Tibial nerve (tissue), 4 donors: ENCODE measurements at regions not wholly inside any gene's neighbourhood (a gene's known extent, or its start where the extent isn't known, plus 50 kb on each side); places are given as distances from the start of the nearest gene placed in this dataset.

ENCODE experiments used
- DNase-seq, 2 donors: peaks; one replicate each; pipeline ENCODE4 v3.0.0-alpha.2; 2019; ENCODE audit warnings: low spot score in 2 of 2
- H3K27ac ChIP-seq, 4 donors: fragments of 200-600 bp; sonication (generic) in 3 of 4; one replicate each; pipeline ENCODE4 v1.5.1; 2017 to 2019; ENCODE audit warnings: mild to moderate bottlenecking in 1 of 4
- H3K27me3 ChIP-seq, 2 donors: fragments of 200-600 bp; sonication (generic) in 1 of 2; one replicate each; pipeline versions ENCODE4 v1.5.1 to v1.6.0; 2017 to 2019
- H3K36me3 ChIP-seq, 3 donors: fragments of 200-600 bp; sonication (generic); one replicate each; pipeline ENCODE4 v1.5.1; 2018 to 2019
- H3K4me1 ChIP-seq, 4 donors: fragments of 200-600 bp; sonication (generic) in 3 of 4; one replicate each; pipeline ENCODE4 v1.5.1; 2017 to 2019
- H3K4me3 ChIP-seq, 4 donors: fragments of 200-600 bp; sonication (generic) in 3 of 4; one replicate each; pipeline ENCODE4 v1.5.1; 2017 to 2019; ENCODE audit warnings: mild to moderate bottlenecking in 1 of 4, moderate library complexity in 1 of 4
- H3K9me3 ChIP-seq, 4 donors: fragments of 200-600 bp; sonication (generic) in 3 of 4; one replicate each; pipeline ENCODE4 v1.5.1; 2017 to 2019
- CTCF ChIP-seq, 5 experiments: fragments of 200-600 bp in 3 of 5; fragments of 450-650 bp in 2 of 5; sonication (generic) in 3 of 5; IDR thresholded peaks; one replicate each; pipeline ENCODE4 v1.5.1; 2016 to 2019; ENCODE audit warnings: antibody characterized with exemption in 5 of 5, mild to moderate bottlenecking in 3 of 5, moderate library complexity in 2 of 5
- EP300 ChIP-seq, 2 donors: sonication (generic); formaldehyde crosslinking; IDR thresholded peaks; one replicate each; pipeline ENCODE4 v1.6.1; 2017; ENCODE audit warnings: antibody characterized with exemption in 2 of 2, mild to moderate bottlenecking in 1 of 2
- POLR2A ChIP-seq, 2 donors: fragments of 450-650 bp; IDR thresholded peaks; one replicate each; pipeline ENCODE4 v1.6.1; 2017; ENCODE audit warnings: antibody characterized with exemption in 2 of 2, mild to moderate bottlenecking in 2 of 2, moderate library complexity in 2 of 2
- WGBS, 2 donors: methylation state at CpG; one replicate each; pipeline ENCODE4 v1.1.5; 2018; 5-methylcytosine and 5-hydroxymethylcytosine counted together

- no peak overlapping the region for H3K27ac ChIP-seq
- TF ChIP-seq EP300 (IDR thresholded peaks at IDR 0.05), result no peak
- no peak for TF ChIP-seq CTCF (IDR thresholded peaks at IDR 0.05)
- no peak for TF ChIP-seq POLR2A (IDR thresholded peaks at IDR 0.05)
- 84 to 88% methylated on average over 4 of the region's 4 CpGs for WGBS, 2 donors
These were observed 50.9 kb upstream of the OLIG3 start for GRCh38 chr6:137545073-137545472.

DNA sequence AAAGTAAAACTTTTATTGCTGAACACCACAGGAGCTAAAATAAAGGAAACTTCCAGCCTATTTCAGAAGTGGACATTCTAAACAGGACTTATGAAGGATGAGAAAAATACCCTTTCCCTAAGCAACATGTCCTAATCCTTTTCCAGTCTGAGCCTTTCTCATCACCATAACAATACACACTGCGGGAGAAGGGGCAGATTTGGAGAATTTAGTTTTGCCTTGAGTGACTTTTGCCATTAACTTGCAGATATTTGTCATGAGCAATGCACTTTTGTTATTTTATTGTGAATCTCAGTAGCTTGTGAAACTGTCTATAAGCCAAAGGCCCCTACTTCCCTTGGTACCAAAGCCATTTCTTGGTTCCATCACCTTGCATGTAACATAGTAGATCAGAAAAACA, 53.0 kb upstream of the OLIG3 start:
- DNase-seq, result no peak
- Histone ChIP-seq H3K4me1 (no peaks in the 10 kb centered on the region), H3K36me3 (no peaks in the 10 kb centered on the region), H3K27ac (no peak overlapping the region), H3K9me3 (no peaks in the 10 kb centered on the region), H3K27me3 (no peaks in the 10 kb centered on the region), H3K4me3 (no peak overlapping the region)
- TF ChIP-seq EP300 (IDR thresholded peaks at IDR 0.05) (no peak), CTCF (IDR thresholded peaks at IDR 0.05) (no peak), POLR2A (IDR thresholded peaks at IDR 0.05) (no peak)
- WGBS, 2 donors, result 50 to 52% methylated on average over 1 of the region's 1 CpG

More at GRCh38 chr6:137545073-137545472, 50.9 kb upstream of the OLIG3 start:
- no peak for DNase-seq
- Histone ChIP-seq H3K36me3 (no peaks in the 10 kb centered on the region), H3K4me3 (no peak overlapping the region), H3K9me3 (no peaks in the 10 kb centered on the region), H3K27me3 (no peaks in the 10 kb centered on the region), H3K4me1 (no peaks in the 10 kb centered on the region)

- Histone ChIP-seq H3K4me3 (no peak overlapping the region), H3K36me3 (no peaks in the 10 kb centered on the region), H3K27me3 (no peaks in the 10 kb centered on the region), H3K9me3 (no peaks in the 10 kb centered on the region), H3K27ac (no peak overlapping the region), H3K4me1 (no peaks in the 10 kb centered on the region)
- 19 to 51% methylated on average over 1 of the region's 1 CpG for WGBS, 2 donors
- TF ChIP-seq CTCF (IDR thresholded peaks at IDR 0.05), result no peak
- TF ChIP-seq EP300 (IDR thresholded peaks at IDR 0.05), result no peak
- no peak for TF ChIP-seq POLR2A (IDR thresholded peaks at IDR 0.05)
- DNase-seq, result no peak
These were observed 53.4 kb upstream of the OLIG3 start for GRCh38 chr6:137547601-137548000.

DNA sequence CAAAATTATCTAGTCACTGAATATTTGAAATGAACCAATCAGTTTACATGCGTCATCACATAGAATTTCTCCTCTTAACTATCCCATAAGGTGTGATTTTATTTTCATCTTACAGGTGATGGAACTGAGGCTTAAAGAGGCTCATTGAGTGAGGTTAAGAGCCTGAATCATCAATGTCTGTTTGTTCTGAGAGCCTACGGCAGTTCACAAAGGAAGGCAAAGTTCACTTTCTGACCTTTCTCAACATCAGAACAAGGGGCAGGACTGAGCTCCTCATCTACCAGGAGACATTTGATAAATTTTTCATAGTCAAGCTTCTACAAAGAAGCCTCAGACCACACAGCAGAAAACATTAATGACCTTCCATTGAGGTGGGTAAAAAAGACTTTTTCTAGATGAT, 54.9 kb upstream of the OLIG3 start:
- Histone ChIP-seq H3K36me3 (no peaks in the 10 kb centered on the region), H3K4me1 (no peaks in the 10 kb centered on the region), H3K27me3 (no peaks in the 10 kb centered on the region), H3K9me3 (no peaks in the 10 kb centered on the region), H3K4me3 (no peak overlapping the region), H3K27ac (no peak overlapping the region)
- DNase-seq, result no peak
- TF ChIP-seq CTCF (IDR thresholded peaks at IDR 0.05) (no peak), EP300 (IDR thresholded peaks at IDR 0.05) (no peak), POLR2A (IDR thresholded peaks at IDR 0.05) (no peak)
- 59 to 71% methylated on average over 2 of the region's 2 CpGs for WGBS, 2 donors

GRCh38 chr6:137550535-137550934, 56.3 kb upstream of the OLIG3 start:
- H3K4me3 ChIP-seq, result no peak overlapping the region
- H3K36me3 ChIP-seq, result no peaks in the 10 kb centered on the region
- DNase-seq, result no peak
- WGBS, 2 donors, result 25 to 32% methylated on average over 4 of the region's 4 CpGs
- no peaks in the 10 kb centered on the region for H3K9me3 ChIP-seq
- no peaks in the 10 kb centered on the region for H3K4me1 ChIP-seq
- no peaks in the 10 kb centered on the region for H3K27me3 ChIP-seq
- TF ChIP-seq POLR2A (IDR thresholded peaks at IDR 0.05), result no peak
- no peak for TF ChIP-seq EP300 (IDR thresholded peaks at IDR 0.05)
- TF ChIP-seq CTCF (IDR thresholded peaks at IDR 0.05), result no peak
- no peak overlapping the region for H3K27ac ChIP-seq
